Trophoblast cell (in vitro differentiated cells and primary cell): ENCODE measurements at regions not wholly inside any gene's neighbourhood (a gene's known extent, or its start where the extent isn't known, plus 50 kb on each side); places are given as distances from the start of the nearest gene placed in this dataset.
A peak's percentile ranks its signal among the peaks of the same experiment; 100 is the strongest.

Experiments used
- DNase-seq, 2 donors: peaks; one replicate each; pipeline ENCODE4 v3.0.0-alpha.2; 2016
- H2AFZ ChIP-seq: 2 replicates; pipeline ENCODE4 v1.6.1; 2013; ENCODE audit warnings: low read length, moderate library complexity, mild to moderate bottlenecking; ENCODE audit not compliant: insufficient read depth, poor library complexity
- H2AK5ac ChIP-seq: 2 replicates; pipeline ENCODE4 v1.6.1; 2013; ENCODE audit warnings: mild to moderate bottlenecking, low read length
- H2BK120ac ChIP-seq: 2 replicates; pipeline ENCODE4 v1.6.1; 2013; ENCODE audit warnings: low read length, mild to moderate bottlenecking, moderate library complexity; ENCODE audit not compliant: insufficient read depth, poor library complexity
- H2BK12ac ChIP-seq: 2 replicates; pipeline ENCODE4 v1.6.1; 2013; ENCODE audit warnings: mild to moderate bottlenecking, low read length, moderate library complexity
- H2BK5ac ChIP-seq: 2 replicates; pipeline ENCODE4 v1.6.1; 2013; ENCODE audit warnings: low read length, low read depth, moderate library complexity, mild to moderate bottlenecking; ENCODE audit not compliant: poor library complexity
- H3K14ac ChIP-seq: 2 replicates; pipeline ENCODE4 v1.6.1; 2013; ENCODE audit warnings: mild to moderate bottlenecking, low read length
- H3K18ac ChIP-seq: 2 replicates; pipeline ENCODE4 v1.6.1; 2013; ENCODE audit warnings: mild to moderate bottlenecking, low read length
- H3K23ac ChIP-seq: 2 replicates; pipeline ENCODE4 v1.6.1; 2013; ENCODE audit warnings: low read length
- H3K27ac ChIP-seq: 2 replicates; pipeline ENCODE4 v1.5.1; 2013; ENCODE audit warnings: low read depth, mild to moderate bottlenecking, inconsistent platforms, low read length, moderate library complexity
- H3K27me3 ChIP-seq: 2 replicates; pipeline ENCODE4 v1.6.1; 2013; ENCODE audit warnings: inconsistent platforms, mild to moderate bottlenecking, low read length, moderate library complexity; ENCODE audit not compliant: insufficient read depth
- H3K36me3 ChIP-seq, 2 experiments: 1 replicate in 1 of 2; 2 replicates in 1 of 2; pipeline ENCODE4 v1.6.1; 2013; ENCODE audit warnings: low read length in 2 of 2, mild to moderate bottlenecking in 2 of 2, moderate library complexity in 1 of 2; ENCODE audit not compliant: insufficient read depth in 2 of 2, control insufficient read depth in 1 of 2
- H3K4ac ChIP-seq: 2 replicates; pipeline ENCODE4 v1.6.1; 2013; ENCODE audit warnings: low read depth, mild to moderate bottlenecking, low read length, moderate library complexity
- H3K4me1 ChIP-seq, 2 experiments: 1 replicate in 1 of 2; 2 replicates in 1 of 2; pipeline ENCODE4 v1.6.1; 2013; ENCODE audit warnings: low read length in 2 of 2, mild to moderate bottlenecking in 2 of 2, moderate library complexity in 1 of 2; ENCODE audit not compliant: insufficient read depth in 2 of 2, control insufficient read depth in 1 of 2
- H3K4me2 ChIP-seq: 2 replicates; pipeline ENCODE4 v1.6.1; 2013; ENCODE audit warnings: inconsistent platforms, mild to moderate bottlenecking, low read length, moderate library complexity
- H3K4me3 ChIP-seq: 2 replicates; pipeline ENCODE4 v1.5.1; 2013; ENCODE audit warnings: mild to moderate bottlenecking, low read depth, low read length, inconsistent platforms
- H3K79me1 ChIP-seq: one replicate; pipeline ENCODE4 v1.6.1; 2013; ENCODE audit warnings: low read length
- H3K79me2 ChIP-seq: 2 replicates; pipeline ENCODE4 v1.6.1; 2013; ENCODE audit warnings: low read length, mild to moderate bottlenecking; ENCODE audit not compliant: control insufficient read depth, insufficient read depth, poor library complexity
- H3K9ac ChIP-seq: 2 replicates; pipeline ENCODE4 v1.6.1; 2013; ENCODE audit warnings: mild to moderate bottlenecking, low read length
- H3K9me3 ChIP-seq: 2 replicates; pipeline ENCODE4 v1.6.1; 2013; ENCODE audit warnings: low read depth, mild to moderate bottlenecking, control low read depth, inconsistent platforms, low read length; ENCODE audit not compliant: insufficient read depth
- H4K12ac ChIP-seq: 2 replicates; pipeline ENCODE4 v1.6.1; 2013; ENCODE audit warnings: low read depth, mild to moderate bottlenecking, low read length, moderate library complexity
- H4K8ac ChIP-seq: 2 replicates; pipeline ENCODE4 v1.6.1; 2013; ENCODE audit warnings: low read depth, mild to moderate bottlenecking, low read length, moderate library complexity
- H4K91ac ChIP-seq: one replicate; pipeline ENCODE4 v1.6.1; 2013; ENCODE audit warnings: low read depth, mild to moderate bottlenecking, low read length, moderate library complexity
- WGBS: extraction: QIAGEN DNeasy Blood & Tissue Kit; methylation state at CpG from one replicate; pipeline ENCODE4 v1.1.7; 2013; ENCODE audit warnings: missing lambda C conversion rate; ENCODE audit not compliant: insufficient read length, insufficient coverage; ENCODE audit errors: extremely low coverage; 5-methylcytosine and 5-hydroxymethylcytosine counted together

DNA sequence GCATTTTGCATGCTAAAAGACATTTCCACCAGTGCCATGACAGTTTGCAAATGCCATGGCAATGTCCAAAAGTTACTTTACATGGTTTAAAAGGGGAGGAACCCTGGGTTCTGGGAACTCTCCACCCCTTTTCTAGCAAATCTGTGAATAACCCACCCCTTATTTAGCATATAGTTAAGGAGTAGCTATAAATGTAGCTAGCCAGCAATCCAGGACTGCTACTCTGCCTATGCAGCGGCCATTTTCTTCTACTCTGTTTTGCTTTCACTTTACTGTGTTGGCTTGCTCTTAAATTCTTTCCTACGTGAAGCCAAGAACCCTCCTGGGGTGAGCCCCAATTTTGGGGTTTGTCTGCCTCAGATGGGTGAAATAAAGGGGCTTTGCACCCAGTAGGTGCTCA, 141.0 kb downstream of the PTPN11 start:
- H3K36me3 ChIP-seq, result no peaks in the 10 kb centered on the region
- no peak overlapping the region for H3K4ac ChIP-seq
- no peak overlapping the region for H3K18ac ChIP-seq
- no peak overlapping the region for H3K4me3 ChIP-seq
- H3K9me3 ChIP-seq, result no peaks in the 10 kb centered on the region
- WGBS, result no CpG with 5 or more reads among the region's 2 CpGs
- no peak for DNase-seq
- no peak overlapping the region for H3K23ac ChIP-seq
- H3K14ac ChIP-seq, result no peak overlapping the region
- no peaks in the 10 kb centered on the region for H3K27me3 ChIP-seq
- no peaks in the 10 kb centered on the region for H3K79me1 ChIP-seq
- no peak overlapping the region for H2BK12ac ChIP-seq
- no peak overlapping the region for H4K12ac ChIP-seq
- no peaks in the 10 kb centered on the region for H3K4me1 ChIP-seq
- no peak overlapping the region for H3K9ac ChIP-seq
- H2AFZ ChIP-seq, result no peak overlapping the region
- no peak overlapping the region for H2BK5ac ChIP-seq
- no peak overlapping the region for H2AK5ac ChIP-seq
- H4K91ac ChIP-seq, result no peak overlapping the region
- H2BK120ac ChIP-seq, result no peak overlapping the region
- no peaks in the 10 kb centered on the region for H3K79me2 ChIP-seq
- H3K27ac ChIP-seq, result no peak overlapping the region
- no peak overlapping the region for H4K8ac ChIP-seq
- no peak overlapping the region for H3K4me2 ChIP-seq

DNA sequence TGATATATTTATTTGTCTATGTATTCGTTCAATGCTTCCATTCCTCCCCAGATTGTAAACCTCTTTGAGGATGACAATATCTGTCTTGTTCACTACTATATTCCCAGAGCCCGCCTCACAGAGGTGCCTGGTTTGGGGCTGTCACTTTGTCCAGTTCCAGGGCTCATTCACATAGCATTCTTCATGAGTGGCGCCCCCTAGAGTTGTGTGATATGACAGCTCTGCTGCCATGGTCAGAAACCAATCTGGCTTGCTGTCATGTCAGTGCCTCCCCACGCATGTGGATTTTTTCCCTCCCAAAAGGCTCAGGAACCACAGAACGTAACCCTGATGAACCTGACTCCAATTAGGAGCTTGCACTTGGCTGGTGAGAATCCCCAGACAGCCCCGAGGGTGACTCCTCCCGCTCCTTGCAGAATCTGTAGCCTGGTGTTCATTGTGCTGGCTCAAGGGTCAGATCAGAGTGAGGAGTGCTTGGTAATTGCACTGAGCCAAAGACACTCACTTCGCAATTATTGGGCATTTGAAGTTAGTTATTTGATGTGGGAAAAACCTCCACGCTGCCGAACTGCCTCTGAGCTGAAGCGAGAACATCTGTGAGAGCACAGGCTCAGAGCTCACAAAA, 145.5 kb downstream of the PTPN11 start:
- Histone ChIP-seq H2BK12ac (no peak overlapping the region), H3K23ac (no peak overlapping the region), H3K4me1 (no peaks in the 10 kb centered on the region), H3K14ac (no peak overlapping the region), H2AFZ (no peak overlapping the region), H4K12ac (no peak overlapping the region), H3K9ac (no peak overlapping the region), H3K27ac (no peak overlapping the region), H3K79me1 (no peaks in the 10 kb centered on the region), H4K8ac (no peak overlapping the region), H3K4me3 (no peak overlapping the region), H3K9me3 (no peaks in the 10 kb centered on the region), H2BK5ac (no peak overlapping the region), H3K4me2 (no peak overlapping the region), H3K4ac (no peak overlapping the region), H3K18ac (no peak overlapping the region), H4K91ac (no peak overlapping the region), H3K79me2 (no peaks in the 10 kb centered on the region), H2AK5ac (no peak overlapping the region), H2BK120ac (no peak overlapping the region), H3K36me3 (no peaks in the 10 kb centered on the region), H3K27me3 (no peaks in the 10 kb centered on the region)
- WGBS, result no CpG with 5 or more reads among the region's 11 CpGs
- no peak for DNase-seq

DNA sequence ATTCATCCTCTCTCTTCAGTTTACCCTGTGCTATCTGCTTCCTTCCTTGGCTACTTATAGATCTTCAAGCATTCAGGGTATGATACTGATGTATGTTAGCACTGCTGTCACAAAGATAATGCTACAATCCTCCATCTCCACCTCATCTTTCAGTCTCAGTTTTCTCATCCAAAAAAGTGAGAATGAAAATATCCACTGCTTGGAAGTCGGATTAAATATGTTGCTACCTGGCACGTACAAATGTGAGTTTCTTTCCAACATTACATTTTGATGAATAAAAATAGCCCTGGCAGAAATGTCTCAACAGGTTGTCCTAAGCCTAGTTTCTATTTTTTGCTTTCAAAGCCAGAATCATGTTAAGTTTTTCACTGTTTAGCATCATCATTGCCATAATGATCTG, 149.9 kb downstream of the PTPN11 start:
- no peak overlapping the region for H3K14ac ChIP-seq
- H3K4me3 ChIP-seq, result no peak overlapping the region
- no peaks in the 10 kb centered on the region for H3K27me3 ChIP-seq
- WGBS, result no CpG with 5 or more reads among the region's 2 CpGs
- no peaks in the 10 kb centered on the region for H3K79me2 ChIP-seq
- H3K4ac ChIP-seq, result no peak overlapping the region
- DNase-seq, result no peak
- H3K36me3 ChIP-seq, result no peaks in the 10 kb centered on the region
- H3K23ac ChIP-seq, result no peak overlapping the region
- no peak overlapping the region for H4K12ac ChIP-seq
- no peak overlapping the region for H3K4me2 ChIP-seq
- H4K8ac ChIP-seq, result no peak overlapping the region
- no peak overlapping the region for H3K27ac ChIP-seq
- no peaks in the 10 kb centered on the region for H3K79me1 ChIP-seq
- no peak overlapping the region for H3K18ac ChIP-seq
- H2AFZ ChIP-seq, result no peak overlapping the region
- no peak overlapping the region for H2BK120ac ChIP-seq
- no peak overlapping the region for H2BK12ac ChIP-seq
- no peak overlapping the region for H2BK5ac ChIP-seq
- no peaks in the 10 kb centered on the region for H3K4me1 ChIP-seq
- H3K9ac ChIP-seq, result no peak overlapping the region
- no peaks in the 10 kb centered on the region for H3K9me3 ChIP-seq
- no peak overlapping the region for H4K91ac ChIP-seq
- no peak overlapping the region for H2AK5ac ChIP-seq

DNA sequence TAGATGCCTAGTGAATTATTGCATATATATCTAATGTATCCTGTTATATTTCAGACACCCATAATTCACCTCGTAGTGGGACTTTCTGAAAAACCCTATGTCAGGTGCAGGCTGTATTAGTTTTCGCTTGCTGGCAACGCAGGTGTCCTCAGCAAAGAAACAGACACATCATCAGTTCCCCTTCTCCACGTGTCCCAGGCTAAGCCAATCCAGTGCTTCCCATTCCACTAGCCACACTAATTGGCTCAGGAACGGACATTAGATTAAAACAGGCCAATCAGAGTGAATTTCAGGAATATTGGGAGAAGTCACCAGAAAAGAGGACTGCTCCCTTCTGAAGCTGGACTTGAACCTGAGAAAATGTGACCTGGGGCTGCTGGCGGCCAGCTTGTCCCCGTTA, 151.3 kb downstream of the PTPN11 start:
- Histone ChIP-seq H3K79me2 (no peaks in the 10 kb centered on the region), H3K23ac (peak overlapping the region; percentile 75), H2AFZ (no peak overlapping the region), H3K79me1 (no peaks in the 10 kb centered on the region), H2BK5ac (no peak overlapping the region), H3K27me3 (peaks cover 3% of the 10 kb centered on the region), H3K9ac (no peak overlapping the region), H4K91ac (no peak overlapping the region), H4K8ac (no peak overlapping the region), H2BK120ac (no peak overlapping the region), H3K4me3 (no peak overlapping the region), H3K36me3 (no peaks in the 10 kb centered on the region), H3K27ac (no peak overlapping the region), H3K4me2 (no peak overlapping the region), H3K4me1 (peaks cover 0 to under 1% of the 10 kb centered on the region in 2 experiments), H2BK12ac (no peak overlapping the region), H3K14ac (no peak overlapping the region), H4K12ac (no peak overlapping the region), H3K18ac (no peak overlapping the region), H3K4ac (no peak overlapping the region), H2AK5ac (no peak overlapping the region), H3K9me3 (no peaks in the 10 kb centered on the region)
- WGBS, result no CpG with 5 or more reads among the region's 7 CpGs
- DNase-seq, result no peak
